Panc1 (cell line): ENCODE measurements at regions not wholly inside any gene's neighbourhood (a gene's known extent, or its start where the extent isn't known, plus 50 kb on each side); places are given as distances from the start of the nearest gene placed in this dataset.

Experiments
- ATAC-seq: fragments of 200-7000 bp; cut with Tn5 transposase; 2 replicates; pipeline ENCODE4 v1.9.1; 2020; ENCODE audit warnings: mild to moderate bottlenecking, moderate library complexity
- BruUV-seq: library from RNA; stranded (reverse); fragments of 400-500 nt; replicated peaks from 2 replicates; lab custom pipeline; 2021; lab: Mats Ljungman, UMichigan
- CTCF ChIA-PET: fragments of 300-600 bp; sonication (Branson Sonifier 250); formaldehyde crosslinking; loops from one replicate; lab custom pipeline; 2022; ENCODE audit warnings: antibody characterized with exemption; lab: Charles Lee
- POLR2A ChIA-PET: fragments of 300-600 bp; sonication (Branson Sonifier 250); formaldehyde crosslinking; loops from one replicate; lab custom pipeline; 2022; ENCODE audit warnings: antibody characterized with exemption; lab: Charles Lee
- DNase-seq: peaks from one replicate; pipeline ENCODE4 v3.0.0-alpha.2; 2010; ENCODE audit warnings: low read depth, low spot score
- H3K27ac ChIP-seq: 2 replicates; pipeline ENCODE4 v1.5.1; 2011; ENCODE audit warnings: mild to moderate bottlenecking, low read length, inconsistent platforms
- H3K27me3 ChIP-seq: fragments of 200-500 bp; sonication (Bioruptor generic); 2 replicates; pipeline ENCODE4 v1.6.0; 2014; ENCODE audit warnings: low read length, inconsistent platforms; ENCODE audit not compliant: control insufficient read depth, insufficient read depth
- H3K36me3 ChIP-seq: fragments of 200-500 bp; sonication (Bioruptor generic); 2 replicates; pipeline ENCODE4 v1.5.1; 2014; ENCODE audit warnings: inconsistent platforms, mild to moderate bottlenecking, low read length, moderate library complexity; ENCODE audit not compliant: control insufficient read depth, insufficient read depth
- H3K4me1 ChIP-seq: 2 replicates; pipeline ENCODE4 v1.5.1; 2011; ENCODE audit warnings: inconsistent platforms, mild to moderate bottlenecking, low read length, moderate library complexity; ENCODE audit not compliant: control insufficient read depth, insufficient read depth
- H3K4me3 ChIP-seq, 2 experiments: 2 replicates each; pipeline ENCODE4 v1.5.1; 2011 to 2012; ENCODE audit warnings: low read depth in 2 of 2, low read length in 2 of 2, mild to moderate bottlenecking in 2 of 2, inconsistent platforms in 1 of 2, moderate library complexity in 1 of 2
- H3K9me3 ChIP-seq: fragments of 200-500 bp; sonication (Bioruptor generic); 2 replicates; pipeline ENCODE4 v1.5.1; 2014; ENCODE audit warnings: low read depth, mild to moderate bottlenecking, inconsistent platforms, low read length, moderate library complexity; ENCODE audit not compliant: control insufficient read depth, insufficient read depth
- CTCF ChIP-seq: fragments of 450-650 bp; IDR thresholded peaks from 2 replicates; pipeline ENCODE4 v1.5.1; 2017; ENCODE audit warnings: mild to moderate bottlenecking
- POLR2AphosphoS5 ChIP-seq: IDR thresholded peaks from 2 replicates; pipeline ENCODE4 v1.6.1; 2012; ENCODE audit warnings: mild to moderate bottlenecking, low read depth, low read length, moderate library complexity
- REST ChIP-seq, 2 experiments: IDR thresholded peaks; 2 replicates each; pipeline ENCODE4 v1.6.1; 2011 to 2012; ENCODE audit warnings: low read depth in 2 of 2, control low read depth in 1 of 2, low read length in 1 of 2, mild to moderate bottlenecking in 1 of 2, moderate library complexity in 1 of 2; ENCODE audit not compliant: insufficient read depth in 1 of 2
- SIN3A ChIP-seq: IDR thresholded peaks from 2 replicates; pipeline ENCODE4 v1.6.1; 2012; ENCODE audit warnings: low read depth, mild to moderate bottlenecking, low read length, moderate library complexity, borderline replicate concordance; ENCODE audit not compliant: insufficient read depth
- TCF7L2 ChIP-seq: IDR thresholded peaks from 2 replicates; pipeline ENCODE4 v1.6.1; 2011; ENCODE audit warnings: mild to moderate bottlenecking, low read depth, low read length, inconsistent platforms
- in situ Hi-C: cut with HindIII; loops from 2 replicates; pipeline ENCODE4 v1.10.0; 2016; ENCODE audit warnings: low sequenced_read_pairs, low pct_unique_long_range_greater_than_20kb
- intact Hi-C: fragments of 100-400 bp; cut with micrococcal nuclease; formaldehyde crosslinking; loops from one replicate; pipeline ENCODE4 v1.10.0; 2022; ENCODE audit not compliant: unreplicated experiment

GRCh38 chr13:107846642-107847041 is 368.7 kb downstream of the LIG4 start:
- intact Hi-C loops: no loop called here
- DNase-seq: no peak
- Histone ChIP-seq H3K9me3 (no peaks in the 10 kb centered on the region), H3K4me1 (no peaks in the 10 kb centered on the region), H3K4me3 (no peak overlapping the region), H3K27ac (no peak overlapping the region), H3K36me3 (no peaks in the 10 kb centered on the region), H3K27me3 (no peaks in the 10 kb centered on the region)
- no peak for TF ChIP-seq POLR2AphosphoS5
- CTCF ChIA-PET: no interaction called here
- BruUV-seq: no TSS peak
- POLR2A ChIA-PET: no interaction called here
- no peak for ATAC-seq
- in situ Hi-C loops: no loop called here

- CTCF ChIA-PET: no interaction called here
These were observed 369.4 kb downstream of the LIG4 start for GRCh38 chr13:107845911-107846310.

More at GRCh38 chr13:107845911-107846310, 369.4 kb downstream of the LIG4 start:
- in situ Hi-C loops (no loop called here), intact Hi-C loops (no loop called here)
- no peak for TF ChIP-seq POLR2AphosphoS5
- no peak for TF ChIP-seq SIN3A
- TF ChIP-seq REST (IDR thresholded peaks at IDR 0.05; ENCODE audit: insufficient read depth in 1 of 2, low read depth in 2 of 2, low read length in 1 of 2): no peak
- TF ChIP-seq CTCF: no peak
- no peak for TF ChIP-seq TCF7L2
- POLR2A ChIA-PET: no interaction called here
- no TSS peak for BruUV-seq
- no peak overlapping the region for H3K27ac ChIP-seq
- no peak for ATAC-seq
- no peaks in the 10 kb centered on the region for H3K27me3 ChIP-seq
- H3K4me3 ChIP-seq: no peak overlapping the region
- no peak for DNase-seq
- H3K36me3 ChIP-seq: no peaks in the 10 kb centered on the region
- no peaks in the 10 kb centered on the region for H3K4me1 ChIP-seq
- no peaks in the 10 kb centered on the region for H3K9me3 ChIP-seq
